SK-N-SH (cell line): ENCODE measurements at regions not wholly inside any gene's neighbourhood (a gene's known extent, or its start where the extent isn't known, plus 50 kb on each side); places are given as distances from the start of the nearest gene placed in this dataset.

Experiments used
- CTCF ChIA-PET: fragments of 300-600, 350-600 bp; formaldehyde crosslinking; extraction: SDS; loops from one replicate; lab custom pipeline; 2021; lab: Yijun Ruan, JAX
- POLR2A ChIA-PET: fragments of 350-600 bp; sonication (Branson Sonifier 250); formaldehyde crosslinking; extraction: SDS; loops from one replicate; lab custom pipeline; 2020; ENCODE audit warnings: antibody characterized with exemption, inconsistent platforms; lab: Yijun Ruan, JAX
- DNase-seq: peaks from one replicate; pipeline ENCODE4 v3.0.0; 2012
- H2AFZ ChIP-seq: fragments of 200-600 bp; sonication (generic); 2 replicates; pipeline ENCODE4 v1.8.1; 2016; ENCODE audit warnings: antibody characterized with exemption, mild to moderate bottlenecking, low read depth
- H3F3A ChIP-seq: fragments of 200-600 bp; sonication (generic); replicated peaks from 2 replicates; pipeline ENCODE3; 2016; ENCODE audit warnings: antibody characterized with exemption, mild to moderate bottlenecking; ENCODE audit not compliant: insufficient read depth
- H3K27ac ChIP-seq, 2 experiments: fragments of 200-500 bp in 1 of 2; fragments of 200-600 bp in 1 of 2; sonication (Bioruptor generic) in 1 of 2; sonication (generic), shearing (Covaris generic) in 1 of 2; 2 replicates each; pipeline versions ENCODE4 v1.5.1 to v1.6.1; 2014 to 2016; ENCODE audit warnings: low read depth in 2 of 2, inconsistent platforms in 1 of 2, low read length in 1 of 2, mild to moderate bottlenecking in 1 of 2, mixed read lengths in 1 of 2
- H3K27me3 ChIP-seq: fragments of 200-600 bp; sonication (generic), shearing (Covaris generic); 2 replicates; pipeline ENCODE4 v1.6.1; 2016; ENCODE audit warnings: mixed run types; ENCODE audit not compliant: insufficient read depth
- H3K36me3 ChIP-seq, 2 experiments: fragments of 200-500 bp in 1 of 2; fragments of 200-600 bp in 1 of 2; sonication (Bioruptor generic) in 1 of 2; sonication (generic) in 1 of 2; replicated peaks in 1 of 2; 2 replicates each; pipeline versions ENCODE3 to v1.5.1; 2014 to 2016; ENCODE audit warnings: low read length in 1 of 2, mild to moderate bottlenecking in 1 of 2; ENCODE audit not compliant: insufficient read depth in 2 of 2, control insufficient read depth in 1 of 2
- H3K4me1 ChIP-seq, 2 experiments: fragments of 200-500 bp in 1 of 2; fragments of 200-600 bp in 1 of 2; sonication (Bioruptor generic) in 1 of 2; sonication (generic), shearing (Covaris generic) in 1 of 2; 2 replicates each; pipeline versions ENCODE4 v1.5.1 to v1.6.1; 2014 to 2016; ENCODE audit warnings: low read depth in 1 of 2, low read length in 1 of 2, mixed run types in 1 of 2; ENCODE audit not compliant: insufficient read depth in 2 of 2, control insufficient read depth in 1 of 2
- H3K4me2 ChIP-seq: fragments of 200-600 bp; sonication (generic), shearing (Covaris generic); 2 replicates; pipeline ENCODE4 v1.6.1; 2017; ENCODE audit warnings: mixed run types
- H3K4me3 ChIP-seq, 2 experiments: fragments of 200-500 bp in 1 of 2; fragments of 200-600 bp in 1 of 2; sonication (Bioruptor generic) in 1 of 2; sonication (generic), shearing (Covaris generic) in 1 of 2; 2 replicates each; pipeline versions ENCODE4 v1.5.1 to v1.8.1; 2014 to 2016; ENCODE audit warnings: low read depth in 2 of 2, inconsistent platforms in 1 of 2, low read length in 1 of 2, mild to moderate bottlenecking in 1 of 2, mixed read lengths in 1 of 2, moderate library complexity in 1 of 2
- H3K79me2 ChIP-seq: fragments of 200-600 bp; sonication (generic); 2 replicates; pipeline ENCODE4 v1.8.1; 2017; ENCODE audit warnings: mild to moderate bottlenecking; ENCODE audit not compliant: insufficient read depth
- H3K9ac ChIP-seq: fragments of 200-600 bp; sonication (generic); 2 replicates; pipeline ENCODE4 v1.6.1; 2017; ENCODE audit warnings: mixed run types
- H3K9me2 ChIP-seq: fragments of 200-600 bp; sonication (generic); 2 replicates; pipeline ENCODE4 v1.6.1; 2017; ENCODE audit warnings: mixed run types
- H3K9me3 ChIP-seq: fragments of 200-600 bp; sonication (generic); 2 replicates; pipeline ENCODE4 v1.6.1; 2017; ENCODE audit warnings: mixed run types, mild to moderate bottlenecking, moderate library complexity
- H4K20me1 ChIP-seq: fragments of 200-600 bp; sonication (generic); 2 replicates; pipeline ENCODE4 v1.6.1; 2017; ENCODE audit warnings: mild to moderate bottlenecking, mixed run types; ENCODE audit not compliant: insufficient read depth
- ELF1 ChIP-seq: IDR thresholded peaks from 2 replicates; pipeline ENCODE4 v1.4.0; 2012
- EZH2phosphoT487 ChIP-seq: fragments of 200-600 bp; sonication (generic); IDR thresholded peaks from 2 replicates; pipeline ENCODE4 v1.6.1; 2017; ENCODE audit warnings: low read depth, mixed run types, mild to moderate bottlenecking, antibody characterized with exemption, moderate library complexity, borderline replicate concordance
- FOXM1 ChIP-seq: IDR thresholded peaks from 2 replicates; pipeline ENCODE4 v1.4.0; 2012; ENCODE audit warnings: low read depth, mild to moderate bottlenecking
- GABPA ChIP-seq: IDR thresholded peaks from 2 replicates; pipeline ENCODE4 v1.4.0; 2012; ENCODE audit warnings: low read depth, mild to moderate bottlenecking
- GATA2 ChIP-seq: sonication (generic); formaldehyde crosslinking; IDR thresholded peaks from 2 replicates; pipeline ENCODE4 v1.5.0; 2020; ENCODE audit warnings: mild to moderate bottlenecking, missing genetic modification reagents
- JUND ChIP-seq: IDR thresholded peaks from 2 replicates; pipeline ENCODE4 v1.4.0; 2012
- MEF2A ChIP-seq: IDR thresholded peaks from 2 replicates; pipeline ENCODE4 v1.4.0; 2012; ENCODE audit warnings: low read depth, borderline replicate concordance
- MXI1 ChIP-seq: IDR thresholded peaks from 2 replicates; pipeline ENCODE4 v1.6.1; 2012; ENCODE audit warnings: mild to moderate bottlenecking, low read depth, low read length, improper control_type of control experiment
- NFIC ChIP-seq: IDR thresholded peaks from 2 replicates; pipeline ENCODE4 v1.4.0; 2012; ENCODE audit warnings: borderline replicate concordance
- NRF1 ChIP-seq: IDR thresholded peaks from 2 replicates; pipeline ENCODE4 v1.6.1; 2012; ENCODE audit warnings: low read depth, mild to moderate bottlenecking, low read length
- RAD21 ChIP-seq: IDR thresholded peaks from 2 replicates; pipeline ENCODE4 v1.6.1; 2012; ENCODE audit warnings: mild to moderate bottlenecking, low read length
- RCOR1 ChIP-seq: fragments of 150-350 bp; IDR thresholded peaks from 2 replicates; pipeline ENCODE4 v1.6.1; 2017; ENCODE audit warnings: antibody characterized with exemption, low read length
- RFX5 ChIP-seq: IDR thresholded peaks from 2 replicates; pipeline ENCODE4 v1.6.1; 2012; ENCODE audit warnings: mild to moderate bottlenecking, improper control_type of control experiment, low read length
- SIN3A ChIP-seq: IDR thresholded peaks from 2 replicates; pipeline ENCODE4 v1.6.1; 2012; ENCODE audit warnings: low read depth, mild to moderate bottlenecking, low read length, moderate library complexity, borderline replicate concordance
- TAF1 ChIP-seq: IDR thresholded peaks from 2 replicates; pipeline ENCODE4 v1.6.1; 2012; ENCODE audit warnings: low read depth, mild to moderate bottlenecking, low read length, moderate library complexity, borderline replicate concordance
- TEAD4 ChIP-seq: IDR thresholded peaks from 2 replicates; pipeline ENCODE4 v1.4.0; 2012; ENCODE audit warnings: mild to moderate bottlenecking, borderline replicate concordance; ENCODE audit not compliant: insufficient read depth
- ZBTB33 ChIP-seq: IDR thresholded peaks from 2 replicates; pipeline ENCODE4 v1.4.0; 2012; ENCODE audit warnings: low read depth, borderline replicate concordance
- WGBS: methylation state at CpG from one replicate; pipeline ENCODE4 v1.1.6; 2017; ENCODE audit warnings: low lambda C conversion rate; 5-methylcytosine and 5-hydroxymethylcytosine counted together
- TF ChIP-seq, protein P1 (sequence below): IDR thresholded peaks from 2 replicates; pipeline ENCODE4 v1.4.0; 2012; ENCODE audit warnings: low read depth
- TF ChIP-seq, protein P2 (sequence below): fragments of 150-350 bp; IDR thresholded peaks from 2 replicates; pipeline ENCODE4 v1.6.1; 2016; ENCODE audit warnings: mild to moderate bottlenecking, low read depth, low read length
- TF ChIP-seq, protein P3 (sequence below): IDR thresholded peaks from 2 replicates; pipeline ENCODE4 v1.6.1; 2012; ENCODE audit warnings: mild to moderate bottlenecking, low read depth, low read length, moderate library complexity

- Histone ChIP-seq H3K4me2 (peak overlapping the region; percentile 62), H3K4me1 (peaks cover 82 to 92% of the 10 kb centered on the region in 2 experiments), H3K36me3 (peaks cover 3 to 8% of the 10 kb centered on the region in 2 experiments), H3K9me3 (no peaks in the 10 kb centered on the region), H3K27me3 (no peaks in the 10 kb centered on the region), H4K20me1 (peaks cover 83% of the 10 kb centered on the region), H3K79me2 (peaks cover 100% of the 10 kb centered on the region), H3K9ac (peak overlapping the region; percentile 30; the same call in 1 of the 2 replicates), H3K27ac (peak overlapping the region; percentile 82 to 95), H3F3A (peaks cover 50% of the 10 kb centered on the region), H3K4me3 (no peak overlapping the region), H2AFZ (no peak overlapping the region), H3K9me2 (no peaks in the 10 kb centered on the region)
- WGBS: 88% methylated on average over 1 of the region's 1 CpG
- TF ChIP-seq GATA2 (CRISPR knock-in tag) (peak; percentile 38; the same call in 1 of the 2 replicates), TAF1 (no peak)
- no peak for DNase-seq
- CTCF ChIA-PET: interaction anchor here (0.7 to 1.6 kb wide), 9 partner anchors 19 to 250 kb away, joined by 3 to 5 read pairs (median 3); no protein-coding TSS in a partner anchor
- POLR2A ChIA-PET: interaction anchor here (0.8 to 2.2 kb wide), 4 partner anchors 10 to 57 kb away, joined by 3 to 6 read pairs (median 4); no protein-coding TSS in a partner anchor
Observed at GRCh38 chr12:124509300-124509675, 58.1 kb downstream of the NCOR2 start.

DNA sequence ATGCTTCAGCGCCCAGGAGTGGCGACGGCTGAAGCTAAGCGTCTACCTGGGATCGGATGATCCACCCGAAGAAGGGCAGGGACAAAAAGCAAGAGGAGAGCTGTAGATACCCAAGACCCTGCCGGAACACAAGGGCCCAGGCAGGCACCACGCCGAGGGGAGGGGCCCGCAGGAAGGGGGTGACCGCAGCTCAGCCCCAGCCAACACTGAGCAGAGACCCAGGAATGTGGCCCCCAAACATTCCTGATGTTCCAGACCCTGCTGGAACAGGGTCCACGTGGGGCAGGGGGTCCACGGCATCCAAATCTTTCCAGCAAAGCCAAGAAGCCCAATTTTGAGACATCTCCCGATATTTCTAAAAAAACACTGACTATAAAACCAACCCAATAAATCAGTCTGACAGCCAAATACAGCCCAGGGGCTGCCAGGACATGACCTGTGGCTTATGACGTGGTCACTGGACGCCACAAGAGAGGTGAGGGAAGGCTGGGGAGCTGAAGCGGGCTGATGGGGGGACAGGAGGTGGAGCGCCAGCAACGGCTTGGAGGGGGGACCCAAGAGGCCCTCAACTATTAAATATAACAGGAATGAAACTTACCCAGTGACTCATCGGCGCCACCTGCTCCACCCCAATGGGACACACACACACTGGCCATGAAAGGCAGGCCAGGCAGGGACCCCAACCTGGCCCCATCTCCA lies 58.9 kb downstream of the NCOR2 start:
- peaks cover 90% of the 10 kb centered on the region for H4K20me1 ChIP-seq
- no peak overlapping the region for H2AFZ ChIP-seq
- ChIA-PET CTCF (interaction anchor here (0.8 to 1.6 kb wide), 9 partner anchors 10 to 263 kb away, joined by 3 to 5 read pairs (median 3); no protein-coding TSS in a partner anchor), POLR2A (interaction anchor here (1.0 to 2.2 kb wide), 4 partner anchors 29 to 58 kb away, joined by 3 to 6 read pairs (median 4); no protein-coding TSS in a partner anchor)
- no peaks in the 10 kb centered on the region for H3K27me3 ChIP-seq
- DNase-seq: no peak
- H3F3A ChIP-seq: peaks cover 47% of the 10 kb centered on the region
- H3K27ac ChIP-seq: peak overlapping the region; percentile 82 to 95; a peak in 3 of 4 replicates
- no peak overlapping the region for H3K4me2 ChIP-seq
- H3K9me2 ChIP-seq: no peaks in the 10 kb centered on the region
- no peak overlapping the region for H3K4me3 ChIP-seq
- no peaks in the 10 kb centered on the region for H3K9me3 ChIP-seq
- peaks cover 3 to 4% of the 10 kb centered on the region in 2 experiments for H3K36me3 ChIP-seq
- WGBS: 86% methylated on average over 20 of the region's 21 CpGs
- peaks cover 74 to 92% of the 10 kb centered on the region in 2 experiments for H3K4me1 ChIP-seq
- H3K79me2 ChIP-seq: peaks cover 100% of the 10 kb centered on the region
- no peak overlapping the region for H3K9ac ChIP-seq
- TF ChIP-seq GATA2 (CRISPR knock-in tag) (no peak), MEF2A (no peak), EZH2phosphoT487 (no peak), RAD21 (0 out of 2 replicates have a peak, but pooled peaks have one; percentile 16), NRF1 (no peak), TEAD4 (no peak), FOXM1 (no peak), ZBTB33 (no peak), SIN3A (no peak), GABPA (no peak), RCOR1 (no peak), ELF1 (no peak), JUND (no peak), RFX5 (no peak), TAF1 (no peak), NFIC (no peak), MXI1 (no peak)
- TF ChIP-seq, protein P1, sequence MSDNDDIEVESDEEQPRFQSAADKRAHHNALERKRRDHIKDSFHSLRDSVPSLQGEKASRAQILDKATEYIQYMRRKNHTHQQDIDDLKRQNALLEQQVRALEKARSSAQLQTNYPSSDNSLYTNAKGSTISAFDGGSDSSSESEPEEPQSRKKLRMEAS: no peak
- TF ChIP-seq, protein P2, sequence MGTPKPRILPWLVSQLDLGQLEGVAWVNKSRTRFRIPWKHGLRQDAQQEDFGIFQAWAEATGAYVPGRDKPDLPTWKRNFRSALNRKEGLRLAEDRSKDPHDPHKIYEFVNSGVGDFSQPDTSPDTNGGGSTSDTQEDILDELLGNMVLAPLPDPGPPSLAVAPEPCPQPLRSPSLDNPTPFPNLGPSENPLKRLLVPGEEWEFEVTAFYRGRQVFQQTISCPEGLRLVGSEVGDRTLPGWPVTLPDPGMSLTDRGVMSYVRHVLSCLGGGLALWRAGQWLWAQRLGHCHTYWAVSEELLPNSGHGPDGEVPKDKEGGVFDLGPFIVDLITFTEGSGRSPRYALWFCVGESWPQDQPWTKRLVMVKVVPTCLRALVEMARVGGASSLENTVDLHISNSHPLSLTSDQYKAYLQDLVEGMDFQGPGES: no peak
- TF ChIP-seq, protein P3, sequence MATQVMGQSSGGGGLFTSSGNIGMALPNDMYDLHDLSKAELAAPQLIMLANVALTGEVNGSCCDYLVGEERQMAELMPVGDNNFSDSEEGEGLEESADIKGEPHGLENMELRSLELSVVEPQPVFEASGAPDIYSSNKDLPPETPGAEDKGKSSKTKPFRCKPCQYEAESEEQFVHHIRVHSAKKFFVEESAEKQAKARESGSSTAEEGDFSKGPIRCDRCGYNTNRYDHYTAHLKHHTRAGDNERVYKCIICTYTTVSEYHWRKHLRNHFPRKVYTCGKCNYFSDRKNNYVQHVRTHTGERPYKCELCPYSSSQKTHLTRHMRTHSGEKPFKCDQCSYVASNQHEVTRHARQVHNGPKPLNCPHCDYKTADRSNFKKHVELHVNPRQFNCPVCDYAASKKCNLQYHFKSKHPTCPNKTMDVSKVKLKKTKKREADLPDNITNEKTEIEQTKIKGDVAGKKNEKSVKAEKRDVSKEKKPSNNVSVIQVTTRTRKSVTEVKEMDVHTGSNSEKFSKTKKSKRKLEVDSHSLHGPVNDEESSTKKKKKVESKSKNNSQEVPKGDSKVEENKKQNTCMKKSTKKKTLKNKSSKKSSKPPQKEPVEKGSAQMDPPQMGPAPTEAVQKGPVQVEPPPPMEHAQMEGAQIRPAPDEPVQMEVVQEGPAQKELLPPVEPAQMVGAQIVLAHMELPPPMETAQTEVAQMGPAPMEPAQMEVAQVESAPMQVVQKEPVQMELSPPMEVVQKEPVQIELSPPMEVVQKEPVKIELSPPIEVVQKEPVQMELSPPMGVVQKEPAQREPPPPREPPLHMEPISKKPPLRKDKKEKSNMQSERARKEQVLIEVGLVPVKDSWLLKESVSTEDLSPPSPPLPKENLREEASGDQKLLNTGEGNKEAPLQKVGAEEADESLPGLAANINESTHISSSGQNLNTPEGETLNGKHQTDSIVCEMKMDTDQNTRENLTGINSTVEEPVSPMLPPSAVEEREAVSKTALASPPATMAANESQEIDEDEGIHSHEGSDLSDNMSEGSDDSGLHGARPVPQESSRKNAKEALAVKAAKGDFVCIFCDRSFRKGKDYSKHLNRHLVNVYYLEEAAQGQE: no peak
